ENCODE measurements at regions not wholly inside any gene's neighbourhood (a gene's known extent, or its start where the extent isn't known, plus 50 kb on each side); places are given as distances from the start of the nearest gene placed in this dataset.

DNA sequence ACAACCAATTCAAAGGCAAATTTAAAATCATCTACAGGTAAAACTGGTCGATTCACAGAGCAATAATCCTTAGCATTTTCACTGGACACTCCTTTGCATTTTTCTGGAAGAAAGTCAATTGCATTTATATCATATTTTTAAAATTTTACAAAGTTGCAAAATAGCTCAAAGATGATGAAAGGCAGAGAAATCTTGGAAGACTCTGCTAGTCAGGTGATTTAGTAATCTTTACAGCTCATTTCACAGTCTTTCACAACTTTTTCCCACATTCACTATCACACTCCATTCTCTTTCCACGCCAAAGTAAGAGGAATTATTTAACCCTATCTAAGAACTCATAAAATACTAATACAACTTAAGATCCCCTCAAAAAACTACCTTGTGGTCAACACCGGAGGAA, 1063.8 kb downstream of the EFNB2 start:
- TF ChIP-seq, protein P1, sequence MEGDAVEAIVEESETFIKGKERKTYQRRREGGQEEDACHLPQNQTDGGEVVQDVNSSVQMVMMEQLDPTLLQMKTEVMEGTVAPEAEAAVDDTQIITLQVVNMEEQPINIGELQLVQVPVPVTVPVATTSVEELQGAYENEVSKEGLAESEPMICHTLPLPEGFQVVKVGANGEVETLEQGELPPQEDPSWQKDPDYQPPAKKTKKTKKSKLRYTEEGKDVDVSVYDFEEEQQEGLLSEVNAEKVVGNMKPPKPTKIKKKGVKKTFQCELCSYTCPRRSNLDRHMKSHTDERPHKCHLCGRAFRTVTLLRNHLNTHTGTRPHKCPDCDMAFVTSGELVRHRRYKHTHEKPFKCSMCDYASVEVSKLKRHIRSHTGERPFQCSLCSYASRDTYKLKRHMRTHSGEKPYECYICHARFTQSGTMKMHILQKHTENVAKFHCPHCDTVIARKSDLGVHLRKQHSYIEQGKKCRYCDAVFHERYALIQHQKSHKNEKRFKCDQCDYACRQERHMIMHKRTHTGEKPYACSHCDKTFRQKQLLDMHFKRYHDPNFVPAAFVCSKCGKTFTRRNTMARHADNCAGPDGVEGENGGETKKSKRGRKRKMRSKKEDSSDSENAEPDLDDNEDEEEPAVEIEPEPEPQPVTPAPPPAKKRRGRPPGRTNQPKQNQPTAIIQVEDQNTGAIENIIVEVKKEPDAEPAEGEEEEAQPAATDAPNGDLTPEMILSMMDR (conservative IDR thresholded peaks at IDR 0.05 in 1 of 2, IDR thresholded peaks at IDR 0.05 in 1 of 2; ENCODE audit: low read depth in 1 of 2, low read length in 2 of 2): no peak
- no peak for TF ChIP-seq EZH2 (IDR thresholded peaks at IDR 0.05; ENCODE audit: low read length, missing control alignments)
